GM18861 (cell line): ENCODE measurements at regions not wholly inside any gene's neighbourhood (a gene's known extent, or its start where the extent isn't known, plus 50 kb on each side); places are given as distances from the start of the nearest gene placed in this dataset.

Source experiments
- ATAC-seq: cut with Tn5 transposase; IDR thresholded peaks from one replicate; pipeline ENCODE4 v1.9.1; 2021; ENCODE audit not compliant: unreplicated experiment

GRCh38 chr2:187274146-187274545 is 173.9 kb downstream of the CALCRL start:
- ATAC-seq, result peak; percentile 63

GRCh38 chr2:187272255-187272654 is 175.8 kb downstream of the CALCRL start:
- no peak for ATAC-seq

GRCh38 chr2:187271825-187272224 is 176.2 kb downstream of the CALCRL start:
- no peak for ATAC-seq

- ATAC-seq, result no peak
Observed at GRCh38 chr2:187266645-187267044, 181.4 kb downstream of the CALCRL start.

- ATAC-seq, result no peak
Observed at GRCh38 chr2:187266147-187266546, 181.9 kb downstream of the CALCRL start.

- ATAC-seq, result no peak
Observed at GRCh38 chr2:187264612-187265011, 183.4 kb downstream of the CALCRL start.

- no peak for ATAC-seq
Observed at GRCh38 chr2:187263675-187264560, 184.1 kb downstream of the CALCRL start.

- ATAC-seq, result no peak
Observed at GRCh38 chr2:187261705-187262104, 186.3 kb downstream of the CALCRL start.

GRCh38 chr2:187252063-187252462 is 196.0 kb downstream of the CALCRL start:
- no peak for ATAC-seq

- no peak for ATAC-seq
Observed at GRCh38 chr2:187250137-187250536, 197.9 kb downstream of the CALCRL start.

GRCh38 chr2:187233811-187234210 is 214.2 kb downstream of the CALCRL start:
- no peak for ATAC-seq

GRCh38 chr2:187232749-187233148 is 215.3 kb downstream of the CALCRL start:
- no peak for ATAC-seq

GRCh38 chr2:187230088-187230487 is 218.0 kb downstream of the CALCRL start:
- ATAC-seq, result no peak

GRCh38 chr2:187228986-187229385 is 219.1 kb downstream of the CALCRL start:
- ATAC-seq, result no peak

GRCh38 chr2:187224989-187225388 is 223.1 kb downstream of the CALCRL start:
- ATAC-seq, result no peak

GRCh38 chr2:187220071-187220470 is 228.0 kb downstream of the CALCRL start:
- no peak for ATAC-seq

- ATAC-seq, result no peak
Observed at GRCh38 chr2:187215532-187216240, 232.4 kb downstream of the CALCRL start.

- no peak for ATAC-seq
Observed at GRCh38 chr2:187214306-187214705, 233.7 kb downstream of the CALCRL start.

- ATAC-seq, result no peak
Observed at GRCh38 chr2:187213798-187214197, 234.3 kb downstream of the CALCRL start.

GRCh38 chr2:187210726-187211125 is 237.3 kb downstream of the CALCRL start:
- no peak for ATAC-seq

GRCh38 chr2:187208199-187208785 is 239.8 kb downstream of the CALCRL start:
- ATAC-seq, result no peak

- no peak for ATAC-seq
Observed at GRCh38 chr2:187207126-187207525, 240.9 kb downstream of the CALCRL start.
